HK-2 (cell line): ENCODE measurements at regions not wholly inside any gene's neighbourhood (a gene's known extent, or its start where the extent isn't known, plus 50 kb on each side); places are given as distances from the start of the nearest gene placed in this dataset.

Source experiments
- DNase-seq: peaks from one replicate; pipeline ENCODE4 v3.0.0-alpha.2; 2018; ENCODE audit not compliant: unreplicated experiment

- DNase-seq, result no peak
These were observed 235.8 kb upstream of the TMCO5A start for GRCh38 chr15:37698679-37699078.

- no peak for DNase-seq
These were observed 233.2 kb upstream of the TMCO5A start for GRCh38 chr15:37701230-37701629.

- no peak for DNase-seq
These were observed 224.8 kb upstream of the TMCO5A start for GRCh38 chr15:37709669-37710068.

- DNase-seq, result no peak
These were observed 219.3 kb upstream of the TMCO5A start for GRCh38 chr15:37715101-37715500.

GRCh38 chr15:37720267-37720666 lies 214.2 kb upstream of the TMCO5A start:
- no peak for DNase-seq

- DNase-seq, result no peak
These were observed 203.2 kb upstream of the TMCO5A start for GRCh38 chr15:37731146-37731746.

- DNase-seq, result no peak
These were observed 200.8 kb upstream of the TMCO5A start for GRCh38 chr15:37733628-37734027.

- DNase-seq, result no peak
These were observed 193.8 kb upstream of the TMCO5A start for GRCh38 chr15:37740623-37741141.

- no peak for DNase-seq
These were observed 190.6 kb upstream of the TMCO5A start for GRCh38 chr15:37743826-37744225.

- DNase-seq, result no peak
These were observed 189.9 kb upstream of the TMCO5A start for GRCh38 chr15:37744521-37744920.

GRCh38 chr15:37751401-37751800 lies 183.0 kb upstream of the TMCO5A start:
- no peak for DNase-seq

GRCh38 chr15:37756407-37756806 lies 178.0 kb upstream of the TMCO5A start:
- DNase-seq, result no peak

- no peak for DNase-seq
These were observed 176.0 kb upstream of the TMCO5A start for GRCh38 chr15:37758412-37758811.

GRCh38 chr15:37764733-37765191 lies 169.7 kb upstream of the TMCO5A start:
- DNase-seq, result peak; percentile 9

- DNase-seq, result no peak
These were observed 168.7 kb upstream of the TMCO5A start for GRCh38 chr15:37765786-37766185.

GRCh38 chr15:37767841-37768455 lies 166.5 kb upstream of the TMCO5A start:
- DNase-seq, result no peak

GRCh38 chr15:37771465-37771864 lies 163.0 kb upstream of the TMCO5A start:
- no peak for DNase-seq

GRCh38 chr15:37773111-37773860 lies 161.2 kb upstream of the TMCO5A start:
- DNase-seq, result no peak

GRCh38 chr15:37774961-37775360 lies 159.5 kb upstream of the TMCO5A start:
- no peak for DNase-seq

- DNase-seq, result no peak
These were observed 157.4 kb upstream of the TMCO5A start for GRCh38 chr15:37777006-37777405.

- no peak for DNase-seq
These were observed 151.2 kb upstream of the TMCO5A start for GRCh38 chr15:37783290-37783689.

- no peak for DNase-seq
These were observed 146.1 kb upstream of the TMCO5A start for GRCh38 chr15:37788330-37788729.
